ENCODE measurements at regions not wholly inside any gene's neighbourhood (a gene's known extent, or its start where the extent isn't known, plus 50 kb on each side); places are given as distances from the start of the nearest gene placed in this dataset.

DNA sequence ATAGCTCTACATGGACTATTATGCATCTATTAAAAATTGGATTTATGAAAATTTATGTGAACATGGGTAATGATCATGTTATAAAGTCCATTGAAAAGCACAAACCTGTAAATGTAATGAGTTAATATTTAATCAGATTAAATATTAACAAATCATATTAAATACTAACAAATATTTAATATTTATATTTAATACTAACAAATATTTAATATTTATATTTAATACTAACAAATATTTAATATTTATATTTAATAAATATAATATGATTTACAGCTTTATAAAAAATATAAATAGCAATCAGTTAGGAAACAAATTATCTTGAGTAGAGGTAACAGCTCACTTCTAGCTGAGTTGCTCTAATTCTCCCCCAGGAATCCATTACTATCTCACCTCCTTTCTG, 758.0 kb upstream of the USP15 start:
- TF ChIP-seq, protein P1, sequence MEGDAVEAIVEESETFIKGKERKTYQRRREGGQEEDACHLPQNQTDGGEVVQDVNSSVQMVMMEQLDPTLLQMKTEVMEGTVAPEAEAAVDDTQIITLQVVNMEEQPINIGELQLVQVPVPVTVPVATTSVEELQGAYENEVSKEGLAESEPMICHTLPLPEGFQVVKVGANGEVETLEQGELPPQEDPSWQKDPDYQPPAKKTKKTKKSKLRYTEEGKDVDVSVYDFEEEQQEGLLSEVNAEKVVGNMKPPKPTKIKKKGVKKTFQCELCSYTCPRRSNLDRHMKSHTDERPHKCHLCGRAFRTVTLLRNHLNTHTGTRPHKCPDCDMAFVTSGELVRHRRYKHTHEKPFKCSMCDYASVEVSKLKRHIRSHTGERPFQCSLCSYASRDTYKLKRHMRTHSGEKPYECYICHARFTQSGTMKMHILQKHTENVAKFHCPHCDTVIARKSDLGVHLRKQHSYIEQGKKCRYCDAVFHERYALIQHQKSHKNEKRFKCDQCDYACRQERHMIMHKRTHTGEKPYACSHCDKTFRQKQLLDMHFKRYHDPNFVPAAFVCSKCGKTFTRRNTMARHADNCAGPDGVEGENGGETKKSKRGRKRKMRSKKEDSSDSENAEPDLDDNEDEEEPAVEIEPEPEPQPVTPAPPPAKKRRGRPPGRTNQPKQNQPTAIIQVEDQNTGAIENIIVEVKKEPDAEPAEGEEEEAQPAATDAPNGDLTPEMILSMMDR (IDR thresholded peaks at IDR 0.05; ENCODE audit: insufficient read depth, low read depth, low read length): no peak
- no peak for DNase-seq (ENCODE audit: low read depth)

DNA sequence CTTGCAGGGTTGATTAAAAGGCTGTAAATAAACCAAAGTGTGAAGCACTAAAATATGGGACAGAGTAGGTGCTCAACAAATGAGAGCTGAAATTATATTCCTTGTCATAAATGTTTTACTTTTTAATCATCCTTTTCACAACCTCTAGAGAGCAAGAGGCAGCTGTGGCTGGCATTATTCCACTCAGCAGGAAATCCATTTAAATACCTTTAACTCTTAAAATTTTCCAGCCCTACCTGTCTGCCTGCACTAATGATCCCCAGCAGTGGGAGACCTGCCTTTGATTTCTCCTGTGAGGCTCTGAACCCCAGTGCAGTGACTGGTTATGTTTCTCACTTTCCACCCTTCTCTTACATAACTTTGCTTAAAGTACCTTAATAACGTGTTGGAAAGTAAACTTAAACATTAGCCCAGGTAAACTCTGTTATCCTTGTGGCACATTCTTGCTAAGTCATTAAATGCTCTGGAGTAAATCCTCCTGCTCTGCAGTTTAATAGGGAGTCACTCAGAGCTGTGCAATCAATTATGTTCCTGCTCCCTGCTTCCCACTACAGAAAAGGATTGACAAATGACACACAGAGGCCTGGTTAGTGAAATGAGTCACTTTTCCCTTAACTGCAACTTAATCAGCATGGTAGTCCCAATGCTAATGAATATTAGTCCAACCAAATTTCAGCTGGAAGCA, 755.7 kb upstream of the USP15 start:
- no peak for DNase-seq (ENCODE audit: low read depth)
- TF ChIP-seq, protein P1 (IDR thresholded peaks at IDR 0.05; ENCODE audit: insufficient read depth, low read depth, low read length): no peak
- no peak overlapping the region for H3K4me3 ChIP-seq (ENCODE audit: low read depth, low read length)

More for the DNA sequence above, 758.0 kb upstream of the USP15 start:
- no peak overlapping the region for H3K4me3 ChIP-seq (ENCODE audit: low read depth, low read length)

GRCh38 chr12:61513499-61513898, 746.7 kb upstream of the USP15 start:
- TF ChIP-seq, protein P1 (IDR thresholded peaks at IDR 0.05; ENCODE audit: insufficient read depth, low read depth, low read length): no peak

GRCh38 chr12:61514016-61514415, 746.2 kb upstream of the USP15 start:
- no peak overlapping the region for H3K4me3 ChIP-seq (ENCODE audit: low read depth, low read length)
- TF ChIP-seq, protein P1 (IDR thresholded peaks at IDR 0.05; ENCODE audit: insufficient read depth, low read depth, low read length): no peak
- DNase-seq (ENCODE audit: low read depth): no peak

More at GRCh38 chr12:61513499-61513898, 746.7 kb upstream of the USP15 start:
- no peak overlapping the region for H3K4me3 ChIP-seq (ENCODE audit: low read depth, low read length)
- no peak for DNase-seq (ENCODE audit: low read depth)

DNA sequence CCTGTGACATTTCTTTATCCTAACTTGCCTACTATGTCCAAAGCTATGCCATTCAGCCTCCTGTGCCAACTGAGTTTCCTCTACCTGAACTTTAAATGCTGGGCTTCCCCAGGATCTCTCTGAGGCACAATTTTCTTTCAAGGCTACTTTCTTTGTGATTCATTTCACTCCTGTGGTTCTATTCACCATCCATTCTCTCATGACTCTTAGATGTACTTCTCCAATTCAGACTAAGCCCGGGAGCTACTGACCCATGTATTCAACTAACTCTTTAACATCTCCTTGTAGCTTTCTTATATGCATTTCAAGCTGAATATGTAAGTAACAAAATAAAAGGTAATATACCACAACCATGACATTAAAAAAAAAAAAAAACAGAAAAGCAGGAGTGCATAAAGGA, 738.9 kb upstream of the USP15 start:
- TF ChIP-seq, protein P1 (IDR thresholded peaks at IDR 0.05; ENCODE audit: insufficient read depth, low read depth, low read length): no peak
- DNase-seq (ENCODE audit: low read depth): no peak
- no peak overlapping the region for H3K4me3 ChIP-seq (ENCODE audit: low read depth, low read length)

DNA sequence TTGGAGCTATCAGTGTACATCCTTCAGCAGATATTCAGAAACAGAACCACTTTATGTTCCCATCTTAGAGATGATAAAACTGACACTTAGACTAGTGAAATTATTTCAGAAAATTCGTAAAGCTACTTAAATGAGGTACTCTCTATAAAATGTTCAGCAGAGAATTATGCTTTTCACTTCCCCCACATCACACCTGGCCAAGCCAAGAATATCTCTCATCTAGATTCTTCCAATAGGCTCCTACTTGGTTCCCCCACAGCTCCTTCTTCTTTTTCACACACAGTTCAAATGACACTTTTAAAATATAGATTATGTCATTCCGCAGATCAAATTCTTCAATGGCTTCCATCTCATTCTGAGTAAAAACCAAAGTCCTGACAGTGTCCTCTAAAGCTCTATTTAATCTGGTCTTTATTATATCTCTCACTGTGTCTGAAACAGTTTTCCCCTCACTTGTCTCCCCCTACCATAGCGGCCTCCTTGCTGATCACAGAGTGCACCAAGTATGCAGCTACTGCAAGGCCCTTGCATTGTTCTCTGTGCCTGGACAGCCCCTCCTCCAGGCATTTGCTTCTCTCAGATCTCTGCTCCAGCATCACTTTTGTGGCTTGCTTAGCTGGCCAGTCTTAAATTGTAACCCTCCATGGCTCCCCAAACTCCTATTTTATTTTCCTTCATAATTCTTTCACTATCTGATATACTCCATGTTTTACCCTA, 736.8 kb upstream of the USP15 start:
- H3K4me3 ChIP-seq (ENCODE audit: low read depth, low read length): no peak overlapping the region
- TF ChIP-seq, protein P1 (IDR thresholded peaks at IDR 0.05; ENCODE audit: insufficient read depth, low read depth, low read length): no peak
- DNase-seq (ENCODE audit: low read depth): no peak
